Fibroblast of skin of left quadriceps (primary cell): ENCODE measurements at regions not wholly inside any gene's neighbourhood (a gene's known extent, or its start where the extent isn't known, plus 50 kb on each side); places are given as distances from the start of the nearest gene placed in this dataset.

ENCODE experiments used
- DNase-seq, 2 experiments: peaks; one replicate each; pipeline ENCODE4 v3.0.0-alpha.2; 2013; ENCODE audit warnings: low read depth in 2 of 2

DNA sequence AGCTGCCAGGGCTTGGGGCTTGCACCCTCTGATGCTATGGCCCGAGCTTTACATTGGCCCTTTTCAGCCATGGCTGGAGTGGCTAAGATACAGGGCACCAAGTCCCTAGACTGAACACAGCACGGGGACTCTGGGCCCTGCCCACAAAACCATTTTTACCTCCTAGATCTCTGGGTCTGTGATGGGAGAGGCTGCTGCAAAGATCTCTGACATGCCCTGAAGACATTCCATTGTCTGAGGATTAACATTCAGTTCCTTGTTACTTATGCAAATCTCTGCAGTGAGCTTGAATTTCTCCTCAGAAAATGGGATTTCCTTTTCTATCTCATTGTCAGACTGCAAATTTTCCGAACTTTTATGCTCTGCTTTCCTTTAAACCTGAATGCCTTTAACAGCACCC lies 337.0 kb upstream of the SMC2 start:
- DNase-seq: no peak

GRCh38 chr9:103761466-103761865 lies 332.6 kb upstream of the SMC2 start:
- DNase-seq: no peak

DNA sequence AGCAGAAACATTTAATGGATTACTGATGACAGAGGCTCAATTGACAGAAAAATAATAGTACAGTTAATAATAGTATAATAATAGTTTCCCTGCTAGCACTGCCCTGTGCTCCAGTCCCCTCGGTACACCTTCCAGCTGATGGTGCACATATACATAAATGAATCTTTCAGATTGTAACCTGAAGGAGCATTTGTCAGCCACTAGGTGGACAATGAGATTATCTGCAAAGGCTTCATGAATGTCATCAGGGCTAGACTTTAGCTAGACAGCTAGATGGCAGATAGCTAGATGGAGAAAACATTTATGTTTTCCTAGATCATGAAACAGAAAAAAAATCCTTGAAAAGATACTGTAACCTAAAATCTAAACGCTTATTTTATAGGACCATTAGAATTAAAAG lies 304.4 kb upstream of the SMC2 start:
- no peak for DNase-seq

DNA sequence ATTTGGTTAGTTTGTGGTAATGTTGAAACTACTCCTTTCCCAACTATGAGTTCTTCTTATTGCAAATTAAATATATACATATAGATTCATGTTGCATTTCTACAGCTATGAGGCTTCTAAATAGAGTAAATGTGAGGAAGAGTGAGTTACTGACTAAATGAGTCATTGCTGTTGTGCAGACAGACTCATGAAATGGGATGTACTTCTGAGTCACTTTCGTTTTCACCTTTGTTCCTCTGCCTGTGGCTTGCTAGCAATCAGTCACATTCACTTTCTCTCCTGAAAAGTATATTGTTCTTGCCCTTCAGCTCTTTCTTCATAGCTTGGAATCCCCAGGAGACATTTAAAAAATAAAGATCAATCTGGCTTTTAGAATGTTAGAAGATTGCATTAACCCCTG lies 295.5 kb upstream of the SMC2 start:
- DNase-seq: peak; percentile 36 to 52

DNA sequence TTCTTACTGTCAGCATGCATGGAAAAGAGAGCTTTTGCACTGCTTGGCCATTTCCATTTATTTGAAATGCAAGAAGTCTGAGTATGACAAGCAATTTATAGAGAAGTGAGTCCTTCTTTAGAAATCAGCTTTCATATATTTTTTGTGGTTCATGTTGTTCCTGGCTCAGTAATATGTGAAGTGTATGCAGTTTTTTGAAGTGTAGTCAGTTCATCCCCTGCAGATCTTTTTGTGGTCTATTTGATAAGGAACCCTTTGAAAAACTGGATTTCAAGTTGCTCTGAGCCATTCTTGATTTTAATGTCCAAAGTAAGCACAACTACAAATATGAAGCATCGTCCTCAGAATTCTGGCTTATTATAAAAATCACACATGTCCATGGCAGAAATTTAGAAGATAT lies 294.1 kb upstream of the SMC2 start:
- no peak for DNase-seq

- DNase-seq: peak; percentile 65
Measured at GRCh38 chr9:103802068-103802467, 292.0 kb upstream of the SMC2 start.

DNA sequence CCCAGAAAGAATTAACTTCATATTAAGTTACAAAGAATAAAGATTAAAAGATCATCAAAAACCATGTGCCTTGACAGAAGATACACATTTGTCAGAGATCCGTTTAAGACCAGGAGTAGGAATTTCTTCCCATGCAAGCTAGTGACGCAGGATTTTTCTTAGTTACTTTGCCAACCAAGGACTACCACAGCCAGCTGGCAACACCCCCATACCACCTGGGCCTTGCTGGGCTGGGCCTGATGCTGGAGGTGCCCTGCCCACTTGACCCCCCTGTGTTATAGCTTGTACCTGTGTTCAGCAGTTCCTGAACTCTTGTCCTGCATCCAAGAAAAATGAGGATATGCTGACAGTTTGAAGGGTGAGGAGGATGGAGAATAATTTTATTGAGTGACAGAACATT lies 290.9 kb upstream of the SMC2 start:
- no peak for DNase-seq

GRCh38 chr9:103804077-103804735 lies 289.9 kb upstream of the SMC2 start:
- DNase-seq: peak; percentile 53 to 57

DNA sequence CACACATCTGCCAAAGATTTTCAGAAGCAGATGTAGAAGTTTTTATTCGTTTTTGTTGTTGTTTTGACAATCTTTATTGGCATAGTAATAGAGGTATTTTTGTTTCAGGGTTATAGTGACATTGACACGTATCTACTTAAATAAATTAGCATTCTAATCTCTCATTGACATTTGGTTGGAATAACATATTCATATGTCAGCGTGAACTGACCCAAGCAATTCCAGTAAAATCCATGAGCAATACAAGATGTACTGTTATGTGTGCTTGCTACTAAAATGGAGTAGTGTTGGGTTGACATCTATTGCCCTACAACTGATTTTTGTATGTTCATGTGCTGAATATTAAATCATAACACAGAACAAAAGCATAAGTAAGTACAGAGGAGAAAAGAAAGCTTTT lies 284.4 kb upstream of the SMC2 start:
- DNase-seq: no peak

DNA sequence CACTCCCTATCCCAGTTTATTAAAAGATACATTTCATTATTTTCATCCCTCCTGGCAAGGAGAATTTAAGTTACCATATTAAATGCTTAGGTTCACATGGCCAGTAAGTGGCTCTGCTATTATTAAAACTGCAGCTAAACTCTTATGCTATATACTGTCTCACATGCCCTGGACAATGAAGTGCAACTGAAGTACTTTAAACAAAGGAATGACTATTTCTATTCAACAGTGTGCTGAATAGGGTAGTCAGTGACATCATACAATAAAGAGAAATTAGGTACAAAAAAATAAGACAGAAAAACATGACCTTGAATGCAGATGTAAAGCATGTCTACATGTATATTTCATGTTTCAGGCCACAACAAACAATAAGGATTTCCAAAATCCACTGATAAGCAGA lies 282.6 kb upstream of the SMC2 start:
- no peak for DNase-seq

GRCh38 chr9:103816146-103816545 lies 278.0 kb upstream of the SMC2 start:
- DNase-seq: no peak

DNA sequence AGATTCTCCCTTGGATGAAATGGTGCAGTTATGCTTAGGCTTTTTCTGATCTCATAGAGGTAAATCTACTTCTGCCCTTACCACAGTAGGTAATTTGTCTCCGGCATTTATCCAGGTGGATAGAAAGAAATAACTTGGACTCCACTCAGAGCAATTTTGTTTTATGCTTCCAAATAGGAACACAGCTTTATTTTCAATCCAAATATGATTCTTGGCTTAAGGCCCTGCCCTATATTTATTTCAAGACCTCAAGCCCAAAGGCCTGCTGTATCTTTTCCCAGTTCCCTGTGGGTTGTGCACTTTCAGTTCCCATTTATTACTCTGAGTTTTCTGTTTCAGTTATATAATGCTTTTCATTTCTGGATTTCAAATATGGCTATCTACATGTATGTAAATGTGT lies 274.2 kb upstream of the SMC2 start:
- no peak for DNase-seq

GRCh38 chr9:103821115-103821514 lies 273.0 kb upstream of the SMC2 start:
- DNase-seq: no peak

DNA sequence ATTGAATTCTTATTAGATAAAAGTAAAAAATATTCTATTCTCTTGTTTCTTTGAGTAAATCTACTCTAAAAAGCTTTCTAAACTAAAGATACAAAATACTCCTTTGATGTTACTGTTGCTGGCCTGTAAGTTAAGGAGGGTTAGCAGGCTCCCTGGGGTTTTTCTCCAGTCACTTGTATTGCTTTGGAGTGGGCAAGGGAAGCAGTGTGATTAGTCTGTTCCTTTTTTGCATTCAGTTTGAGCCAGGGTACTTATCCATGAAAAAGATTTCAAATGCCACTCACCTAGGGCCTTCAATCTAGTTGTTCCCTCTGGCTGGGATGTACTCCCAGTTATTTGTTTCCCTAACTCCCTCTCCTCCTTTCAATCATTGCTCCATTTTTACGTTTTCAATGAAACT lies 256.2 kb upstream of the SMC2 start:
- DNase-seq: no peak

- no peak for DNase-seq
Measured at GRCh38 chr9:103839197-103839596, 254.9 kb upstream of the SMC2 start.

DNA sequence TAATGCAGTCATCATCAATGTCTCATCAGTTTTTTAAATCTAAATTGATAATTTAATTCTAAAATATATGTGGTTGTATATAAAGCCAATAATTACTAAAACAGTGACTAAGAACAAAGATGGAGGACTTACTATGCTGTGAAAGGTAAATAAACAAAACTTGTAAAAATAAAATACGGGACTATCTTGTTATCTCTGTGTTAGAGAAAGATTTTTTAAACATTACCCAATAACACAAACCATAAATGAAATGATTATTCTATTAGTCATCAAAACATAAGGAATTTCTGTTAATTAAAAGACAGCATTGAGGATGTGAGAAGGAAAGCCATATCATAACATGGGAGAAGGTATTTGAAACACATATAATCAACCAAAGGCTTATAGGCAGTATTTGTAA lies 226.2 kb upstream of the SMC2 start:
- DNase-seq: peak in 1 of 2 experiments; percentile 12

DNA sequence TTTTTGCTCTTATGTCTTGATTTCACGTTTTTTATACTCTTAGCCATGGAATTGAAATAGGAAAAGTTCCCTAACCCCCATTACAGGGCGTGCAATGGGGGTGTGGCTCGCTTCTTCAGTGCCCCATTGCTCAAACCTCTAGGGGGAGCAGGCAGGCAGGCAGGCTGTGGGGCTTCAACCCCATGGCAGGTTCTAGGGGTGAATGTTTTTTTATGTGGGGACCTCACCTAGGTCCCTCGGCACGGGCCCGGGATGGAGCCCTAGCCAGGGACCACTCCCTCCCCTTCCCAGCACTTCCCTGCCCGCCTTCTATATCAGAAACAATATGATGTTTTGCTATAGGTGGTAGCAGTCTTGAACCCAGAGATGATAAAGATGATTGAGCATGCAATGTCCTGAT lies 221.3 kb upstream of the SMC2 start:
- DNase-seq: no peak

DNA sequence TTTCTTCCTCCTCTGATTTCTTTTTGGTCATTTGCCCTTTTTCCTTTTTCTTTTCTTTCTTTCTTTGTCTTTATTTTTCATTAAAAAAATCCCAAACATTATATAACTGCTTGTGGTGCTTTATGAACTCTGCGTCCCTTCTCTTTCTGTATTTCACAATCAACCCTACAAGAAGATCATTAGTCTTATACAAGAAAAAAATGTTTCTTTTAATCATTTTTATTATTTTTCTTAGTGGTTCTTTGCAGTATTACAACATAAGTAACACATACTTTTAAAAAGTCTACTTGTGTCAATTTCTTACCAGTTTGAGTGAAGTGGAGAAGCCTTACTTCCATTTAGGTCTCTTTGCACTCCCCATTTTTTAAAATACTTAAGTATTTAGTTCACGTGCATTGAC lies 212.7 kb upstream of the SMC2 start:
- DNase-seq: no peak

DNA sequence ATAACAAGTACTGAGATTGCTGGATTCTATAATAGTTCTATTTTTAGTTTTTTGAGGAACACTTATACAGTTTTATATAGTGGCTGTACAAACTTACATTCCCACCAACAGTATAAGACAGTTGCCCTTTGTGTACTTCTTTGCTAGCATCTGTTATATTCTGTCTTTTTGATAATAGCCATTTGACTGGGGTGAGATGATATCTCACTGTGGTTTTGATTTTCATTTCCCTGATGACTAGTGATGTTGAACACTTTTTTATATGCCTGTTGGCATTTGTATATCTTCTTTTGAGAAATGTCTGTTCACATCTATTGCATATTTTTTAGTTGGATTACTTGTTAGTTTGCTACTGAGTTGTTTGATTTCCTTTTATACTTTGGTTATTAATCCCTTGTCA lies 204.1 kb upstream of the SMC2 start:
- no peak for DNase-seq

DNA sequence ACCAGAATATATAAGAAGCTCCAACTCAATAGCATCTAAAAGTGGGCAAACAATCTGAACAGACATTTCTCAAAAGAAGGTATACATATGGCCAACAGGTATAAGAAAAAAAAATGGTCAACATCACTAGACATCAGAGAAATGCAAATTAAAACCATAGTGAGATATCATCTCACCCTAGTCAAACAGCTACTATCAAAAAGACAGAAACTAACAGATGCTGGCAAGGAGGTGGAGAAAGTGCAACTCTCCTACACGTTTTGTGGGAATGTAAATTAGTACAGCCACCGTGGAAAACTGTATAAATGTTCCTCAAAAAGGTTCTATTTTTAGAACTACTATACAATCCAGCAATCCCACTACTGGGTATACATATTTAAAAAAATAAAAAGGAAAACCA lies 199.9 kb upstream of the SMC2 start:
- no peak for DNase-seq

GRCh38 chr9:103898550-103898949 lies 195.6 kb upstream of the SMC2 start:
- no peak for DNase-seq

- no peak for DNase-seq
Measured at GRCh38 chr9:103899866-103900265, 194.2 kb upstream of the SMC2 start.

DNA sequence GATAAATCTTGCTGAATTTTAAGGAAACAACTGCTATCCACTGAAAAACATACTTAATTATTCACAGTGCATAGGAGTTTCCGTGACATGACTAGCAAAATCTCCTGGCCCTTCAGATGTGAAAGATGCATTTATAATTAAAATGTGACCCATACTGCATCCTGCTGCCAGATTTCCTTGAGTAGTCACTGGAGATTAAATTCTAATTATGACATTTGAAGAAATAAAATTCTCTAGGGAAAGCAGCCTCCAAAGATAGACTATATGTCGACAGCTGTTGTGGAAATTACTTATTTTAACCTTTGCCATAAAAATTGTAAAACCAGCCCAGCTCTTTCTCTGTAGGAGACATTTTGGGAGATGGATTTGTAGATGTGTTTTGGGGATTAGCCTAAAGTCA lies 193.6 kb upstream of the SMC2 start:
- DNase-seq: no peak

GRCh38 chr9:103902263-103902662 lies 191.8 kb upstream of the SMC2 start:
- DNase-seq: no peak

DNA sequence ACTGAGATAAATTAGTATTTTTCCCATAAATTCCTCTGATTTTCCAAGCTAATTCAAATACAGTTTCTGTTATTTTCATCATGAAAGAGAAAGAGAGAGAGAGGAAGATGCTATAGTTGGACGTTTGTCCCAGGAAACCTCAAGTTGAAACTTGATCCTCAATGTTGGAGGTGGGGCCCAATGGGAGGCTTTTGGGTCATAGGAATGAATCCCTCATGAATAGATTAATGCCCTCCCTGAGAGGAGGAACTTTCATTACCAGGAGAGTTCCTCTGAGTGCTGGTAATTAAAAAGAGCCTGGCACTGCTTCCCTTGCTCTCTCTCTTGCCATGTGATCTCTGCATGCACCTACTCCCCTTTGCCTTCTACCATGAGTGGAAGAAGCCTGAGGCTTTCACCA lies 189.9 kb upstream of the SMC2 start:
- no peak for DNase-seq
